ENCODE measurements at regions not wholly inside any gene's neighbourhood (a gene's known extent, or its start where the extent isn't known, plus 50 kb on each side); places are given as distances from the start of the nearest gene placed in this dataset.

DNA sequence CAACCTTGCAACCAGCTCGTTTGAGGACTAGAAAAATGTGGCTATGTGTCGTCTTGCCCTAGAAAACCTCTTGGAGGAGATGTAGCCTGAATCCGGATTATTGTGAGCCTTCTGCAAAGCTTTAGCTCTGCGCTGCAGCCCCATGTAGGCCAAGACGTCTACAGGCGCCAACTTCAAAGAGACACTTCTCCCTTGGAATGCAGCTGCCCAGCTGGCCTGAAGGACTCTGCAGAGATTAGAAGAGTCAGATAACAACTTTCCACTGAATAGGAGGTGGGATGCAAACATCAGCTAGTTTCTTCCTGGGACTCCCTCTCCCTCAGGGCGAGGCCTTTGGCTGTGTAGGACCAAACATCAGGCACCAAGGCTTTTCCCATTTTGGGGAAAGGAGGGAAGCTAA lies 356.5 kb upstream of the IL12A start:
- TF ChIP-seq, protein P1, sequence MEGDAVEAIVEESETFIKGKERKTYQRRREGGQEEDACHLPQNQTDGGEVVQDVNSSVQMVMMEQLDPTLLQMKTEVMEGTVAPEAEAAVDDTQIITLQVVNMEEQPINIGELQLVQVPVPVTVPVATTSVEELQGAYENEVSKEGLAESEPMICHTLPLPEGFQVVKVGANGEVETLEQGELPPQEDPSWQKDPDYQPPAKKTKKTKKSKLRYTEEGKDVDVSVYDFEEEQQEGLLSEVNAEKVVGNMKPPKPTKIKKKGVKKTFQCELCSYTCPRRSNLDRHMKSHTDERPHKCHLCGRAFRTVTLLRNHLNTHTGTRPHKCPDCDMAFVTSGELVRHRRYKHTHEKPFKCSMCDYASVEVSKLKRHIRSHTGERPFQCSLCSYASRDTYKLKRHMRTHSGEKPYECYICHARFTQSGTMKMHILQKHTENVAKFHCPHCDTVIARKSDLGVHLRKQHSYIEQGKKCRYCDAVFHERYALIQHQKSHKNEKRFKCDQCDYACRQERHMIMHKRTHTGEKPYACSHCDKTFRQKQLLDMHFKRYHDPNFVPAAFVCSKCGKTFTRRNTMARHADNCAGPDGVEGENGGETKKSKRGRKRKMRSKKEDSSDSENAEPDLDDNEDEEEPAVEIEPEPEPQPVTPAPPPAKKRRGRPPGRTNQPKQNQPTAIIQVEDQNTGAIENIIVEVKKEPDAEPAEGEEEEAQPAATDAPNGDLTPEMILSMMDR (IDR thresholded peaks at IDR 0.05 in 8 of 11, conservative IDR thresholded peaks at IDR 0.05 in 3 of 11) = no peak
- TF ChIP-seq POLR2A (IDR thresholded peaks at IDR 0.05) = no peak

Measured in spleen (tissue), 7 donors.